ENCODE measurements at regions not wholly inside any gene's neighbourhood (a gene's known extent, or its start where the extent isn't known, plus 50 kb on each side); places are given as distances from the start of the nearest gene placed in this dataset.

GRCh38 chr7:120054376-120055100 is 218.4 kb upstream of the KCND2 start:
- no peaks in the 10 kb centered on the region for H3K9me3 ChIP-seq (ENCODE audit: control extremely low read depth in 1 of 5, control insufficient read depth in 4 of 5, insufficient read depth in 2 of 5, low read depth in 1 of 5, low read length in 4 of 5)
- POLR2A ChIA-PET, result no interaction called here
- H3K27ac ChIP-seq (ENCODE audit: insufficient read depth in 1 of 2, low read depth in 1 of 2, low read length in 2 of 2, poor library complexity in 1 of 2, severe bottlenecking in 2 of 2), result no peak overlapping the region
- 98% methylated on average over 9 of the region's 12 CpGs for WGBS (ENCODE audit: insufficient coverage)
- no peaks in the 10 kb centered on the region for H3K4me1 ChIP-seq (ENCODE audit: control extremely low read depth in 1 of 4, control insufficient read depth in 4 of 4, insufficient read depth in 4 of 4, low read length in 3 of 4)
- no peaks in the 10 kb centered on the region for H3K36me3 ChIP-seq (ENCODE audit: control insufficient read depth in 4 of 4, insufficient read depth in 4 of 4, low read length in 3 of 4)
- H3K27me3 ChIP-seq (replicated peaks in 2 of 5; ENCODE audit: control insufficient read depth in 4 of 5, insufficient read depth in 5 of 5, low read length in 4 of 5), result no peaks in the 10 kb centered on the region
- CTCF ChIA-PET, result no interaction called here
- H3K4me3 ChIP-seq (ENCODE audit: control insufficient read depth in 1 of 7, extremely low read depth in 1 of 7, insufficient read depth in 4 of 7, low read depth in 2 of 7, low read length in 6 of 7), result no peak overlapping the region
- no peak for DNase-seq

GRCh38 chr7:120055300-120055699 is 217.7 kb upstream of the KCND2 start:
- no peak overlapping the region for H3K4me3 ChIP-seq (ENCODE audit: control insufficient read depth in 1 of 7, extremely low read depth in 1 of 7, insufficient read depth in 4 of 7, low read depth in 2 of 7, low read length in 6 of 7)
- no peaks in the 10 kb centered on the region for H3K27me3 ChIP-seq (replicated peaks in 2 of 5; ENCODE audit: control insufficient read depth in 4 of 5, insufficient read depth in 5 of 5, low read length in 4 of 5)
- DNase-seq, result no peak
- 88% methylated on average over 2 of the region's 4 CpGs for WGBS (ENCODE audit: insufficient coverage)
- CTCF ChIA-PET, result no interaction called here
- H3K27ac ChIP-seq (ENCODE audit: insufficient read depth in 1 of 2, low read depth in 1 of 2, low read length in 2 of 2, poor library complexity in 1 of 2, severe bottlenecking in 2 of 2), result no peak overlapping the region
- POLR2A ChIA-PET, result no interaction called here
- H3K9me3 ChIP-seq (ENCODE audit: control extremely low read depth in 1 of 5, control insufficient read depth in 4 of 5, insufficient read depth in 2 of 5, low read depth in 1 of 5, low read length in 4 of 5), result no peaks in the 10 kb centered on the region
- H3K4me1 ChIP-seq (ENCODE audit: control extremely low read depth in 1 of 4, control insufficient read depth in 4 of 4, insufficient read depth in 4 of 4, low read length in 3 of 4), result no peaks in the 10 kb centered on the region
- no peaks in the 10 kb centered on the region for H3K36me3 ChIP-seq (ENCODE audit: control insufficient read depth in 4 of 4, insufficient read depth in 4 of 4, low read length in 3 of 4)

DNA sequence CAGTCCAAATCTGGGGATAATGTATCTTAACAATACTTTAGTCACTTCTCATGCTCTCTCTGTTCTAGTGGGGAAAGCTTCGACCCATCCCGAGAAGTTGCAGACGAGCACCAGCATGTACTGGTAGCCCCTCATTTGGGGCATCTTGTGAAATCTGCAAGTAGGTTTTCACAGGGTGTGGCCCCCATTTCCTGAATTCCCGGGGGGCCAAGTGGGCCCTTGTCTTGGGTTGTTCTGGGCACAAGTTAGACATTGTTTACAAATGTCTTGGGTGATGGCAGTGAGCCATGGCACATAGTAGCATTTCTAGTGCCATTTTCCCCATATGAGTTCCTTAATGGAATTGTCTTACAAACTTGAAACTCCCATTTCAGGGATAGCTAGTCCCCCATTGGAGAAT is 216.7 kb upstream of the KCND2 start:
- no peaks in the 10 kb centered on the region for H3K4me1 ChIP-seq (ENCODE audit: control extremely low read depth in 1 of 4, control insufficient read depth in 4 of 4, insufficient read depth in 4 of 4, low read length in 3 of 4)
- ChIA-PET POLR2A (no interaction called here), CTCF (no interaction called here)
- DNase-seq, result no peak
- 100% methylated on average over 3 of the region's 4 CpGs for WGBS (ENCODE audit: insufficient coverage)
- H3K4me3 ChIP-seq (ENCODE audit: control insufficient read depth in 1 of 7, extremely low read depth in 1 of 7, insufficient read depth in 4 of 7, low read depth in 2 of 7, low read length in 6 of 7), result no peak overlapping the region
- no peaks in the 10 kb centered on the region for H3K36me3 ChIP-seq (ENCODE audit: control insufficient read depth in 4 of 4, insufficient read depth in 4 of 4, low read length in 3 of 4)
- H3K27ac ChIP-seq (ENCODE audit: insufficient read depth in 1 of 2, low read depth in 1 of 2, low read length in 2 of 2, poor library complexity in 1 of 2, severe bottlenecking in 2 of 2), result no peak overlapping the region
- H3K9me3 ChIP-seq (ENCODE audit: control extremely low read depth in 1 of 5, control insufficient read depth in 4 of 5, insufficient read depth in 2 of 5, low read depth in 1 of 5, low read length in 4 of 5), result no peaks in the 10 kb centered on the region
- H3K27me3 ChIP-seq (replicated peaks in 2 of 5; ENCODE audit: control insufficient read depth in 4 of 5, insufficient read depth in 5 of 5, low read length in 4 of 5), result no peaks in the 10 kb centered on the region

DNA sequence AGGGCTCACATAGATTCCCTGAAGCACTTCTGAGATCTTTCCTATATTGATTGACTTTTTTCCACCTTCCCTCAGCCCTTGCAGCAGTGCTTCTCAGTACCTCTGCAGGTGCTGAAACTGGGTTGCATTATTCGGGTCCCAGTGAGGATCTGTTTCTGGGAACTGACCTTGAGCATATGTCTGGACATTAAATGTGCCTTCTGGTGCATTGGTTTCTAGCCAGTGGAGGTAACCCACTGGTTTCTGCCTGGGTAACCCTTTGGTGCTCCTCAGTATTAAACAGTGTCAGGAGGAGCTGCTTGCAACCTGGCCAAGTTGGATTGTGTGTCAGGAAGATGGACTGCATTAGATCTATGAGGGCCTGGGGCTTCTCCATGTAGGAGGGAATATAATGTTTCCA is 213.3 kb upstream of the KCND2 start:
- Histone ChIP-seq H3K4me3 (ENCODE audit: control insufficient read depth in 1 of 7, extremely low read depth in 1 of 7, insufficient read depth in 4 of 7, low read depth in 2 of 7, low read length in 6 of 7) (no peak overlapping the region), H3K27me3 (replicated peaks in 2 of 5; ENCODE audit: control insufficient read depth in 4 of 5, insufficient read depth in 5 of 5, low read length in 4 of 5) (no peaks in the 10 kb centered on the region), H3K9me3 (ENCODE audit: control extremely low read depth in 1 of 5, control insufficient read depth in 4 of 5, insufficient read depth in 2 of 5, low read depth in 1 of 5, low read length in 4 of 5) (no peaks in the 10 kb centered on the region), H3K4me1 (ENCODE audit: control extremely low read depth in 1 of 4, control insufficient read depth in 4 of 4, insufficient read depth in 4 of 4, low read length in 3 of 4) (no peaks in the 10 kb centered on the region), H3K27ac (ENCODE audit: insufficient read depth in 1 of 2, low read depth in 1 of 2, low read length in 2 of 2, poor library complexity in 1 of 2, severe bottlenecking in 2 of 2) (no peak overlapping the region), H3K36me3 (ENCODE audit: control insufficient read depth in 4 of 4, insufficient read depth in 4 of 4, low read length in 3 of 4) (no peaks in the 10 kb centered on the region)
- POLR2A ChIA-PET, result no interaction called here
- WGBS (ENCODE audit: insufficient coverage), result 88% methylated on average over 1 of the region's 1 CpG
- CTCF ChIA-PET, result no interaction called here
- DNase-seq, result no peak

DNA sequence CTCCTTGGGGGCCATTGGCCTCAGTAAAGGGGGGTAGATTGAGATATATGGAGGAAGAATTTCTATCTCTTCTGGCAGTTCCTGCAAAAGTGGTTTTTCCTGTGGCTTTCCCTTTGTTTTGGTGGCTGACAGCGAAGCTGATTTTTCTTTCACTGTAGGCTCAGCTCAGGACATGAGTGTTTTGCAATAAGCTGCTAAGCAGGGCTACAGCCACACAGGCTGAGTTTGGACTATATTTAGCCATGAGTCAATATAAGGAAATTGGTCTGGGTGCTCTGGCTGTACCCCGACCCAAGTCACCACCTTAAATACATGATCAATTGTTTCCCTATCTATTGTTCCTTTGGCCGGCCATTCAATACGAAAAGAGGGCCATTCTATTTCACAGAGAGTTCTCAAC is 212.7 kb upstream of the KCND2 start:
- DNase-seq, result no peak
- H3K27ac ChIP-seq (ENCODE audit: insufficient read depth in 1 of 2, low read depth in 1 of 2, low read length in 2 of 2, poor library complexity in 1 of 2, severe bottlenecking in 2 of 2), result no peak overlapping the region

DNA sequence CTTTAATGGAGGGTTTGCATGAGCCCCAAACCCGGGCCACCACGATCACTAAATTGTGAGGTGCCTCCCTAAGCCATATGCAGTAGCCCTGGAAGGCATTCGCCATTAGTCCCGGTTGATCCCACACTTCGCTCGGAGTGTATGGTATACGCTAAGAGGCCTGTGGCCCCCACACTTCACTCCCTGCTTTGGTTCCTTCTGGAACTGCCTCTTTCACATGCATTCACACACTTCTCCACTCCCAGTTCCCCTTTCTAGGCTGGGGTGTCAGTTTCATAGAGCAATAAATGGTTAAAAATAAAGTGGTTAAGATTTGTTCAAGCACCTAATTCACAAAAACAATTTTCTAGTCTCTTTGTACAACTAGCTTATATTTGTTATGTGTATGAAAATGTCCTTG is 212.1 kb upstream of the KCND2 start:
- no peaks in the 10 kb centered on the region for H3K4me1 ChIP-seq (ENCODE audit: control extremely low read depth in 1 of 4, control insufficient read depth in 4 of 4, insufficient read depth in 4 of 4, low read length in 3 of 4)
- ChIA-PET CTCF (no interaction called here), POLR2A (no interaction called here)
- H3K36me3 ChIP-seq (ENCODE audit: control insufficient read depth in 4 of 4, insufficient read depth in 4 of 4, low read length in 3 of 4), result no peaks in the 10 kb centered on the region
- WGBS (ENCODE audit: insufficient coverage), result 95% methylated on average over 2 of the region's 7 CpGs
- DNase-seq, result no peak
- no peak overlapping the region for H3K27ac ChIP-seq (ENCODE audit: insufficient read depth in 1 of 2, low read depth in 1 of 2, low read length in 2 of 2, poor library complexity in 1 of 2, severe bottlenecking in 2 of 2)
- H3K27me3 ChIP-seq (replicated peaks in 2 of 5; ENCODE audit: control insufficient read depth in 4 of 5, insufficient read depth in 5 of 5, low read length in 4 of 5), result no peaks in the 10 kb centered on the region
- H3K4me3 ChIP-seq (ENCODE audit: control insufficient read depth in 1 of 7, extremely low read depth in 1 of 7, insufficient read depth in 4 of 7, low read depth in 2 of 7, low read length in 6 of 7), result no peak overlapping the region
- no peaks in the 10 kb centered on the region for H3K9me3 ChIP-seq (ENCODE audit: control extremely low read depth in 1 of 5, control insufficient read depth in 4 of 5, insufficient read depth in 2 of 5, low read depth in 1 of 5, low read length in 4 of 5)

More for the DNA sequence above, 212.7 kb upstream of the KCND2 start:
- Histone ChIP-seq H3K36me3 (ENCODE audit: control insufficient read depth in 4 of 4, insufficient read depth in 4 of 4, low read length in 3 of 4) (no peaks in the 10 kb centered on the region), H3K9me3 (ENCODE audit: control extremely low read depth in 1 of 5, control insufficient read depth in 4 of 5, insufficient read depth in 2 of 5, low read depth in 1 of 5, low read length in 4 of 5) (no peaks in the 10 kb centered on the region), H3K27me3 (replicated peaks in 2 of 5; ENCODE audit: control insufficient read depth in 4 of 5, insufficient read depth in 5 of 5, low read length in 4 of 5) (no peaks in the 10 kb centered on the region), H3K4me3 (ENCODE audit: control insufficient read depth in 1 of 7, extremely low read depth in 1 of 7, insufficient read depth in 4 of 7, low read depth in 2 of 7, low read length in 6 of 7) (no peak overlapping the region), H3K4me1 (ENCODE audit: control extremely low read depth in 1 of 4, control insufficient read depth in 4 of 4, insufficient read depth in 4 of 4, low read length in 3 of 4) (no peaks in the 10 kb centered on the region)
- ChIA-PET CTCF (no interaction called here), POLR2A (no interaction called here)
- 65% methylated on average over 4 of the region's 4 CpGs for WGBS (ENCODE audit: insufficient coverage)

DNA sequence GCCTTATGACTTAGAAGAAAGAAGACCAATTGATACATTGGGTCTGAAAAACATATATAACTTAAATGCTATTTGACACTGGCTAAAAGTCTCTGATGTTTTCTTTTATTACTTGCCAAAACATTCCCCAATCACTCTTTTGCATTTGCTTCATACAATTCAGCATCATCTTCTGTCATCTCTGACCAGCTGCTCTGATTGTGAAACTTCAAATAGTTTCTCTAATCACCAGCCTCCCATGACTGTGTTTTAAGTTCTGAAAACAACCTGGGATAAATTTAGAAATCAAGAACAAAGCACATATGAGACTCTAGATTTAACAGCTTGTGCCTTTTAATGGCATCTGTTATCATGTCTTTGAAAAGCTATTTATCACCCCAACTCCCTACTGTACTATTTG is 208.4 kb upstream of the KCND2 start:
- no peaks in the 10 kb centered on the region for H3K36me3 ChIP-seq (ENCODE audit: control insufficient read depth in 4 of 4, insufficient read depth in 4 of 4, low read length in 3 of 4)
- ChIA-PET POLR2A (no interaction called here), CTCF (no interaction called here)
- no peak for DNase-seq
- peaks cover 0 to 3% (median 0%) of the 10 kb centered on the region in 5 experiments for H3K9me3 ChIP-seq (ENCODE audit: control extremely low read depth in 1 of 5, control insufficient read depth in 4 of 5, insufficient read depth in 2 of 5, low read depth in 1 of 5, low read length in 4 of 5)
- H3K4me1 ChIP-seq (ENCODE audit: control extremely low read depth in 1 of 4, control insufficient read depth in 4 of 4, insufficient read depth in 4 of 4, low read length in 3 of 4), result no peaks in the 10 kb centered on the region
- no peak overlapping the region for H3K4me3 ChIP-seq (ENCODE audit: control insufficient read depth in 1 of 7, extremely low read depth in 1 of 7, insufficient read depth in 4 of 7, low read depth in 2 of 7, low read length in 6 of 7)
- no peak overlapping the region for H3K27ac ChIP-seq (ENCODE audit: insufficient read depth in 1 of 2, low read depth in 1 of 2, low read length in 2 of 2, poor library complexity in 1 of 2, severe bottlenecking in 2 of 2)
- H3K27me3 ChIP-seq (replicated peaks in 2 of 5; ENCODE audit: control insufficient read depth in 4 of 5, insufficient read depth in 5 of 5, low read length in 4 of 5), result no peaks in the 10 kb centered on the region
